Ishikawa (cell line): ENCODE measurements at regions not wholly inside any gene's neighbourhood (a gene's known extent, or its start where the extent isn't known, plus 50 kb on each side); places are given as distances from the start of the nearest gene placed in this dataset.

Experiments used
- CEBPB ChIP-seq: IDR thresholded peaks from 2 replicates; pipeline ENCODE4 v1.6.1; 2012
- EGR1 ChIP-seq: IDR thresholded peaks from 2 replicates; pipeline ENCODE4 v1.6.1; 2012
- EP300 ChIP-seq: IDR thresholded peaks from 2 replicates; pipeline ENCODE4 v1.6.1; 2012; ENCODE audit warnings: borderline replicate concordance
- FOXM1 ChIP-seq: IDR thresholded peaks from 2 replicates; pipeline ENCODE4 v1.6.1; 2012; ENCODE audit warnings: low read depth, borderline replicate concordance
- MAX ChIP-seq: IDR thresholded peaks from 2 replicates; pipeline ENCODE4 v1.6.1; 2012
- RAD21 ChIP-seq: IDR thresholded peaks from 2 replicates; pipeline ENCODE4 v1.6.1; 2012; ENCODE audit warnings: low read depth
- REST ChIP-seq: IDR thresholded peaks from 2 replicates; pipeline ENCODE4 v1.6.1; 2012; ENCODE audit warnings: low read depth, mild to moderate bottlenecking
- TCF12 ChIP-seq: IDR thresholded peaks from 2 replicates; pipeline ENCODE4 v1.6.1; 2012; ENCODE audit warnings: low read depth
- TEAD4 ChIP-seq: IDR thresholded peaks from 2 replicates; pipeline ENCODE4 v1.6.1; 2012

GRCh38 chr2:155456222-155456621, 757.7 kb downstream of the KCNJ3 start:
- TF ChIP-seq EP300 (no peak), MAX (no peak), FOXM1 (no peak), CEBPB (no peak), TEAD4 (no peak), REST (no peak), EGR1 (no peak), TCF12 (no peak), RAD21 (no peak)
